ENCODE measurements at regions not wholly inside any gene's neighbourhood (a gene's known extent, or its start where the extent isn't known, plus 50 kb on each side); places are given as distances from the start of the nearest gene placed in this dataset.
A peak's percentile ranks its signal among the peaks of the same experiment; 100 is the strongest.
"Not testable (repeated sequence)": the region's sequence is repeated elsewhere in the genome, so short reads cannot be mapped to it uniquely, and the experiment has no call there.

- Mint-ChIP-seq H3K36me3 (ENCODE audit: insufficient read depth, unreplicated experiment) (no peaks in the 10 kb centered on the region), H3K4me3 (ENCODE audit: low read depth, unreplicated experiment) (no peak overlapping the region), H3K4me1 (ENCODE audit: low read depth, unreplicated experiment) (peaks cover 23% of the 10 kb centered on the region), H3K27ac (ENCODE audit: unreplicated experiment) (peak overlapping the region; percentile 61), H3K27me3 (ENCODE audit: unreplicated experiment) (no peaks in the 10 kb centered on the region), H3K9me3 (ENCODE audit: low read depth, unreplicated experiment) (no peaks in the 10 kb centered on the region)
- peak; percentile 90 for DNase-seq
- peak; percentile 66 for TF ChIP-seq CTCF (IDR thresholded peaks at IDR 0.05; ENCODE audit: unreplicated experiment)
- intact Hi-C loops (cut with micrococcal nuclease; ENCODE audit: unreplicated experiment): loop anchor here (1.0 to 2.0 kb wide), 3 partner anchors 165 to 628 kb away; partner anchors contain the start of genes FOXA1 and TTC6
- CTCF ChIA-PET: interaction anchor here (0.8 to 1.5 kb wide), 7 partner anchors 36 to 644 kb away, joined by 3 to 41 read pairs (median 4); no protein-coding TSS in a partner anchor
- no TSS peak for BruUV-seq (replicated peaks)
These were observed 279.1 kb downstream of the TTC6 start for GRCh38 chr14:37874429-37875109.

GRCh38 chr14:37888234-37888633, 292.8 kb downstream of the TTC6 start:
- intact Hi-C loops (cut with micrococcal nuclease; ENCODE audit: unreplicated experiment): no loop called here
- CTCF ChIA-PET: interaction anchor here (0.6 kb wide), 1 partner anchor 649 kb away, joined by 4 read pairs; no protein-coding TSS in a partner anchor

GRCh38 chr14:37889087-37889486, 293.7 kb downstream of the TTC6 start:
- Mint-ChIP-seq H3K9me3 (ENCODE audit: low read depth, unreplicated experiment) (peaks cover 3% of the 10 kb centered on the region), H3K27me3 (ENCODE audit: unreplicated experiment) (no peaks in the 10 kb centered on the region), H3K36me3 (ENCODE audit: insufficient read depth, unreplicated experiment) (no peaks in the 10 kb centered on the region), H3K27ac (ENCODE audit: unreplicated experiment) (no peak overlapping the region), H3K4me3 (ENCODE audit: low read depth, unreplicated experiment) (no peak overlapping the region), H3K4me1 (ENCODE audit: low read depth, unreplicated experiment) (no peaks in the 10 kb centered on the region)
- intact Hi-C loops (cut with micrococcal nuclease; ENCODE audit: unreplicated experiment): no loop called here
- no TSS peak for BruUV-seq (replicated peaks)
- no peak for TF ChIP-seq CTCF (IDR thresholded peaks at IDR 0.05; ENCODE audit: unreplicated experiment)
- CTCF ChIA-PET: interaction anchor here (0.6 kb wide), 1 partner anchor 650 kb away, joined by 4 read pairs; no protein-coding TSS in a partner anchor
- DNase-seq: no peak

More at GRCh38 chr14:37888234-37888633, 292.8 kb downstream of the TTC6 start:
- H3K27me3 Mint-ChIP-seq (ENCODE audit: unreplicated experiment): no peaks in the 10 kb centered on the region
- no TSS peak for BruUV-seq (replicated peaks)
- no peaks in the 10 kb centered on the region for H3K4me1 Mint-ChIP-seq (ENCODE audit: low read depth, unreplicated experiment)
- H3K9me3 Mint-ChIP-seq (ENCODE audit: low read depth, unreplicated experiment): peaks cover 3% of the 10 kb centered on the region
- no peak for TF ChIP-seq CTCF (IDR thresholded peaks at IDR 0.05; ENCODE audit: unreplicated experiment)
- no peak for DNase-seq
- H3K4me3 Mint-ChIP-seq (ENCODE audit: low read depth, unreplicated experiment): no peak overlapping the region
- no peak overlapping the region for H3K27ac Mint-ChIP-seq (ENCODE audit: unreplicated experiment)
- H3K36me3 Mint-ChIP-seq (ENCODE audit: insufficient read depth, unreplicated experiment): no peaks in the 10 kb centered on the region

- Mint-ChIP-seq H3K27ac (ENCODE audit: unreplicated experiment) (no peak overlapping the region), H3K4me1 (ENCODE audit: low read depth, unreplicated experiment) (no peaks in the 10 kb centered on the region), H3K27me3 (ENCODE audit: unreplicated experiment) (no peaks in the 10 kb centered on the region), H3K4me3 (ENCODE audit: low read depth, unreplicated experiment) (no peak overlapping the region), H3K9me3 (ENCODE audit: low read depth, unreplicated experiment) (peaks cover 3% of the 10 kb centered on the region), H3K36me3 (ENCODE audit: insufficient read depth, unreplicated experiment) (no peaks in the 10 kb centered on the region)
- TF ChIP-seq CTCF (IDR thresholded peaks at IDR 0.05; ENCODE audit: unreplicated experiment): peak; percentile 35
- no TSS peak for BruUV-seq (replicated peaks)
- intact Hi-C loops (cut with micrococcal nuclease; ENCODE audit: unreplicated experiment): no loop called here
- CTCF ChIA-PET: no interaction called here
- no peak for DNase-seq
These were observed 294.7 kb downstream of the TTC6 start for GRCh38 chr14:37890095-37890494.

- H3K4me3 Mint-ChIP-seq (ENCODE audit: low read depth, unreplicated experiment); DNase-seq; H3K36me3 Mint-ChIP-seq (ENCODE audit: insufficient read depth, unreplicated experiment); H3K9me3 Mint-ChIP-seq (ENCODE audit: low read depth, unreplicated experiment); intact Hi-C loops (cut with micrococcal nuclease; ENCODE audit: unreplicated experiment); BruUV-seq (replicated peaks); H3K27ac Mint-ChIP-seq (ENCODE audit: unreplicated experiment); H3K27me3 Mint-ChIP-seq (ENCODE audit: unreplicated experiment); H3K4me1 Mint-ChIP-seq (ENCODE audit: low read depth, unreplicated experiment): not testable (repeated sequence)
- CTCF ChIA-PET: interaction anchor here (0.6 kb wide), 1 partner anchor 197 kb away, joined by 6 read pairs; no protein-coding TSS in a partner anchor
These were observed 296.1 kb downstream of the TTC6 start for GRCh38 chr14:37891500-37891899.

Data from Calu3 (cell line).